ENCODE measurements at regions not wholly inside any gene's neighbourhood (a gene's known extent, or its start where the extent isn't known, plus 50 kb on each side); places are given as distances from the start of the nearest gene placed in this dataset.

DNA sequence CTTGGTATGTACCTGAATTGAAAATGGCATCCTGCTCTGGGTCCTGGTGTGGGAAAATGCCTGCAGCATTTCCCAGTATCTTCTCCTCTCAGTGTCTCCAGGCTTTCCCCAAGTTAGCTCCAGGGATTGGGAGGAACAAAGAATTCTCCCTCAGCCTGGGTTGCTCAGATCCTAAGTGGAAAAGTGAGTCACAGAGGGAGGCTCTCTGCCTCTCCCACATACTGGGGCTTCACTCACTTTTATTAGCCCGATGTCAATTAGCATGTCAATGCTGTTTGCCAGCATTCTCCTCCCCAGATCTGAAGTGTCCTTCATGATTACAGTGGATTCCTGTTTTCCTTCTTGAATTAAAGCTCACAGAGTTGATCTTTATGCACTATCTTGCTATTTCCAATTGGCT is 655.0 kb downstream of the EPHA3 start:
- no peak for TF ChIP-seq POLR2AphosphoS5 (IDR thresholded peaks at IDR 0.05; ENCODE audit: low read depth, low read length)
- TF ChIP-seq TAF1 (IDR thresholded peaks at IDR 0.05; ENCODE audit: borderline replicate concordance, insufficient read depth, low read length) = no peak
- TF ChIP-seq, protein P1, sequence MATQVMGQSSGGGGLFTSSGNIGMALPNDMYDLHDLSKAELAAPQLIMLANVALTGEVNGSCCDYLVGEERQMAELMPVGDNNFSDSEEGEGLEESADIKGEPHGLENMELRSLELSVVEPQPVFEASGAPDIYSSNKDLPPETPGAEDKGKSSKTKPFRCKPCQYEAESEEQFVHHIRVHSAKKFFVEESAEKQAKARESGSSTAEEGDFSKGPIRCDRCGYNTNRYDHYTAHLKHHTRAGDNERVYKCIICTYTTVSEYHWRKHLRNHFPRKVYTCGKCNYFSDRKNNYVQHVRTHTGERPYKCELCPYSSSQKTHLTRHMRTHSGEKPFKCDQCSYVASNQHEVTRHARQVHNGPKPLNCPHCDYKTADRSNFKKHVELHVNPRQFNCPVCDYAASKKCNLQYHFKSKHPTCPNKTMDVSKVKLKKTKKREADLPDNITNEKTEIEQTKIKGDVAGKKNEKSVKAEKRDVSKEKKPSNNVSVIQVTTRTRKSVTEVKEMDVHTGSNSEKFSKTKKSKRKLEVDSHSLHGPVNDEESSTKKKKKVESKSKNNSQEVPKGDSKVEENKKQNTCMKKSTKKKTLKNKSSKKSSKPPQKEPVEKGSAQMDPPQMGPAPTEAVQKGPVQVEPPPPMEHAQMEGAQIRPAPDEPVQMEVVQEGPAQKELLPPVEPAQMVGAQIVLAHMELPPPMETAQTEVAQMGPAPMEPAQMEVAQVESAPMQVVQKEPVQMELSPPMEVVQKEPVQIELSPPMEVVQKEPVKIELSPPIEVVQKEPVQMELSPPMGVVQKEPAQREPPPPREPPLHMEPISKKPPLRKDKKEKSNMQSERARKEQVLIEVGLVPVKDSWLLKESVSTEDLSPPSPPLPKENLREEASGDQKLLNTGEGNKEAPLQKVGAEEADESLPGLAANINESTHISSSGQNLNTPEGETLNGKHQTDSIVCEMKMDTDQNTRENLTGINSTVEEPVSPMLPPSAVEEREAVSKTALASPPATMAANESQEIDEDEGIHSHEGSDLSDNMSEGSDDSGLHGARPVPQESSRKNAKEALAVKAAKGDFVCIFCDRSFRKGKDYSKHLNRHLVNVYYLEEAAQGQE (IDR thresholded peaks at IDR 0.05; ENCODE audit: insufficient read depth in 1 of 2, low read depth in 2 of 2, low read length in 2 of 2) = no peak
- no peak for TF ChIP-seq FOXP2 (optimal IDR thresholded peaks at IDR 0.05; ENCODE audit: borderline replicate concordance, extremely low read depth, extremely low read length, insufficient read depth)
- no peak for TF ChIP-seq SIN3A (IDR thresholded peaks at IDR 0.05; ENCODE audit: borderline replicate concordance, insufficient read depth, low read length)

DNA sequence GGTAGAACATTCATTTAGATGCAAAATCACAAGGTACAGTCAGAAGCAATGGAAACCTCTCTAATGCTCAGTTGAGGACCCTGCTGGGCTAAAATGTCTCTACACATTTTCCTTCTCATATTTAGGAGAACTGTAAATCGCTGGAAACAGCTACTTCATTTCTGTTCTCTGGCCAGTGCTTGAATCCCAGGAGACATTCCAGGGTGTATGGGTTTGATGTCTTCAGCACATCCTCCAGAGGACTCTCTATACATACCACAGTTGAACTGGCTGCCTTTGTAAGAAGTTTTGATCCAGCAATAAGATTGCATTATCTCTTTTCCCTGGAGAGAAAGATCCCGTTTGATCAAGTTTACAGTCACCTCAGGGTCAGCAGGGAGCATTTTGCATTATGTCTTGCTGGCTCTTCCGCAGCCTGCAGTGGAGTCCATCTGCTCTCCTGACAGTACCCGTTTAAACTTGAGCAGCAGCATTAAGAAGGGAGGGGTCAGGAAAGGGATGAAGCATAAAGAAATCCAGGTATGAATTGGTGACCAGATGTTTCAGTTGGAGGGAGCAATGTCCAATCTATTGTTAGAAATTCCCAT is 676.0 kb downstream of the EPHA3 start:
- no peak for TF ChIP-seq FOXP2 (optimal IDR thresholded peaks at IDR 0.05; ENCODE audit: borderline replicate concordance, extremely low read depth, extremely low read length, insufficient read depth)
- TF ChIP-seq POLR2AphosphoS5 (IDR thresholded peaks at IDR 0.05; ENCODE audit: low read depth, low read length) = no peak
- no peak for TF ChIP-seq TAF1 (IDR thresholded peaks at IDR 0.05; ENCODE audit: borderline replicate concordance, insufficient read depth, low read length)
- TF ChIP-seq, protein P1 (IDR thresholded peaks at IDR 0.05; ENCODE audit: insufficient read depth in 1 of 2, low read depth in 2 of 2, low read length in 2 of 2) = no peak
- no peak for TF ChIP-seq SIN3A (IDR thresholded peaks at IDR 0.05; ENCODE audit: borderline replicate concordance, insufficient read depth, low read length)

DNA sequence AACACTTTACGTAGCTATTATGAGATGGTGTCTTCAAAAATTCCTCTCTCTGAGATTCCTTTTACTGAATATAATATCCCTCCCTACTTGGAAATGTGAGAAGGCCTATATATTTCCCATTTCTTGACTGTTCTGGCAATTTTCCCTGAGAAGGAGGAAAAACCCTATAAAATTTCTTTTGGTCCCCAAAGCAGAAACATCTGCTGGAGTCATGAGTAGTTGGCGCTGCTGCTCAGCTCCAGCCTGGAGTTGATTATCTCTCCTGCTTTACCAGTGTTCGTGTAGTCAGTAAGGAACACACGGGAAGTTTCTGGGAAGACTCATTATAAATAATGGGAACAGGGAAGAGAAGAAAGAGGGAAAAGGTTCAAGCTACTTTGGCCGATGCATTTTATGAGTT is 680.1 kb downstream of the EPHA3 start:
- TF ChIP-seq, protein P1 (IDR thresholded peaks at IDR 0.05; ENCODE audit: insufficient read depth in 1 of 2, low read depth in 2 of 2, low read length in 2 of 2) = 0 out of 4 replicates have a peak, but pooled peaks of 1 of the 2 experiments have one; percentile 21
- TF ChIP-seq TAF1 (IDR thresholded peaks at IDR 0.05; ENCODE audit: borderline replicate concordance, insufficient read depth, low read length) = no peak

DNA sequence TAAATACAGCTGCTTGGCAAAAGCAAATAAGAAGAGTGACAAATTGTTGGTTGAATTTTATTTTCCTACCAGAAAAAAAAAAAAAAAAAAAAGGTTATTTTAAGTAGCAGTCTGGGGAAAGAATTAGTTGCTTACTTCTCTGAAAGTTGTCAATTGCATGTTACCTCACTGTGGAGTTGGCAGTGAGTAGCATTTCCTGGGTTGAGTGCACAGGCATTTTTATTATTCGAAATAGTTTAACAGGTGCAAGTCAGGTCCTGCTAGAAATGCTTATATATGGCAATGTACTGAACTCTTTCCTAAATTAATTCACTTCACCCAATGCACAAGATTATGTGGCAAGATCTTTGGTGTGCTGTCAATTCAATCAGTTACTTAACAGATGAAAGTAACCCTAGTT is 680.6 kb downstream of the EPHA3 start:
- TF ChIP-seq FOXP2 (optimal IDR thresholded peaks at IDR 0.05; ENCODE audit: borderline replicate concordance, extremely low read depth, extremely low read length, insufficient read depth) (no peak), SIN3A (IDR thresholded peaks at IDR 0.05; ENCODE audit: borderline replicate concordance, insufficient read depth, low read length) (no peak), POLR2AphosphoS5 (IDR thresholded peaks at IDR 0.05; ENCODE audit: low read depth, low read length) (no peak), TAF1 (IDR thresholded peaks at IDR 0.05; ENCODE audit: borderline replicate concordance, insufficient read depth, low read length) (no peak)
- TF ChIP-seq, protein P1 (IDR thresholded peaks at IDR 0.05; ENCODE audit: insufficient read depth in 1 of 2, low read depth in 2 of 2, low read length in 2 of 2) = no peak

DNA sequence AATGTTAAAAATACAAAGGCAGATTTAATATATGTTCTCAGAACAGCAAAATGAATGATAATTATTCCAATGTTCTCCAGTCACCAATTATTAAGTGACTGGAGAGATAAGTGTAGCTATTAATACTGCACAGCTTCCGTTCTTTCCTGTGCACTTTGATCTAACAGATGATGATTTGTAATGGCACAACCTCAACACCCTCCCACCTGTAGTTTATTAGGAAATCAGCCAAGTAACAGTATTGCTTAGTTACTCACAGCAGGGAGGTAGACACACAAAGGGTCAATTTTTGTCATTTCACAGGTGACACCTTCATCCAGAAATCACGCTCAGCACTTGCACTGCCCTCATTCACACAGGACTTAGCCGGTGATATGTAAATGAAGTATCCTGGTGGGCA is 688.1 kb downstream of the EPHA3 start:
- no peak for TF ChIP-seq TAF1 (IDR thresholded peaks at IDR 0.05; ENCODE audit: borderline replicate concordance, insufficient read depth, low read length)
- no peak for TF ChIP-seq SIN3A (IDR thresholded peaks at IDR 0.05; ENCODE audit: borderline replicate concordance, insufficient read depth, low read length)
- no peak for TF ChIP-seq FOXP2 (optimal IDR thresholded peaks at IDR 0.05; ENCODE audit: borderline replicate concordance, extremely low read depth, extremely low read length, insufficient read depth)
- no peak for TF ChIP-seq POLR2AphosphoS5 (IDR thresholded peaks at IDR 0.05; ENCODE audit: low read depth, low read length)
- TF ChIP-seq, protein P1 (IDR thresholded peaks at IDR 0.05; ENCODE audit: insufficient read depth in 1 of 2, low read depth in 2 of 2, low read length in 2 of 2) = no peak
